Activated naive CD8-positive, alpha-beta T cell treated with anti-CD3 and anti-CD28 coated beads, Interleukin-2, amount 10 ng/mL, durations not matched to agents 7 days and 5 days (primary cell): ENCODE measurements at regions not wholly inside any gene's neighbourhood (a gene's known extent, or its start where the extent isn't known, plus 50 kb on each side); places are given as distances from the start of the nearest gene placed in this dataset.

ENCODE experiments used
- ATAC-seq: fragments of 150-1000 bp; cut with Tn5 transposase; one replicate; pipeline ENCODE4 v1.10.0; 2021; ENCODE audit warnings: low read depth, moderate library complexity
- POLR2A ChIA-PET: fragments of 350-600 bp; sonication (Branson Sonifier 250); formaldehyde crosslinking; loops from one replicate; lab custom pipeline; 2021; ENCODE audit warnings: antibody characterized with exemption; lab: Charles Lee
- DNase-seq: peaks from one replicate; pipeline ENCODE4 v3.0.0; 2021
- H3K27ac Mint-ChIP-seq: one replicate; pipeline ENCODE4 v1.8.0; 2022; ENCODE audit warnings: mild to moderate bottlenecking, mixed read lengths
- H3K27me3 Mint-ChIP-seq: one replicate; pipeline ENCODE4 v1.8.0; 2022; ENCODE audit warnings: mild to moderate bottlenecking, moderate library complexity, mixed read lengths
- H3K36me3 Mint-ChIP-seq: one replicate; pipeline ENCODE4 v1.8.0; 2021; ENCODE audit warnings: mild to moderate bottlenecking, mixed read lengths
- H3K4me1 Mint-ChIP-seq: one replicate; pipeline ENCODE4 v1.8.0; 2021; ENCODE audit warnings: mixed read lengths
- H3K4me3 Mint-ChIP-seq: one replicate; pipeline ENCODE4 v1.8.0; 2022; ENCODE audit warnings: mild to moderate bottlenecking, moderate library complexity, mixed read lengths
- H3K9me3 Mint-ChIP-seq: one replicate; pipeline ENCODE4 v1.8.0; 2021; ENCODE audit warnings: mixed read lengths

DNA sequence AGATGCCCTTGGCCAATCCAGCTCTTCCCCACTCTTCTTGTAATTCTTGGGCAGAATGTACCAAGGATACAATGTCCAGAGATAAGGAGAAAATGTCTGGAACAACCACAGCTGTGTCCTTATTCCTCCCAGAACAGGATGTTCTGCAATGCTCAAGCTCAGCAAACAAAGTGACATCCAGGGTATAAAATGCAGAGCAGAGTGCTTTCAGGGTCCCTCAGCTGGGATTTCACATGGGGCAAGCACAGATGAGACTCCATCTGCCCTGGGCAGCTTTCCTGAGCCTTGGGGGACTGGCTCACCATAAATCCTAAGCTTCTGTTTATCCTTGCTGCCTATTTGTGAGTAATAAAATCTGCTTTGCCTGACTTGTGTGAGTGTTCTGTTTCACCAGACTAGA is 127.4 kb downstream of the VAPA start:
- H3K9me3 Mint-ChIP-seq: peaks cover 6% of the 10 kb centered on the region
- no peak overlapping the region for H3K27ac Mint-ChIP-seq
- DNase-seq: no peak
- ATAC-seq: no peak
- POLR2A ChIA-PET: no interaction called here
- H3K4me3 Mint-ChIP-seq: no peak overlapping the region
- H3K36me3 Mint-ChIP-seq: peaks cover 1% of the 10 kb centered on the region
- no peaks in the 10 kb centered on the region for H3K4me1 Mint-ChIP-seq
- peaks cover 13% of the 10 kb centered on the region for H3K27me3 Mint-ChIP-seq

DNA sequence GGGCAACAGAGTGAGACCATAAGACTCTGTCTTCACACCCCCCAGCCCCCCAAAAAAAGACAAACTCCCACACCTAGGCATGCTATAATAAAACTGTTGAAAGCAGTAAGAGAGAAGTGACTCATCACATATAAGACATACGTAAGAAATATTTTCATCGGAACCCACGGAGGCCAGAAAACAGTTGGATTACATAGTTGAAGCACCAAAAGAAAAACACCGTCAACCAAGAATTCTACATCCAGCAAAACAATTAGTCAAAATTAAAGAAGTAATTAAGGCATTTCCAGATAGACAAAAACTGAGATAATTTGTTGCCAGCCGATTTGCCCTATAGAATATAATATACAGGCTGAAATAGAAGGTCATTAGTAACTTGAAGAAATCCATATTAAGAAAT is 128.7 kb downstream of the VAPA start:
- no peaks in the 10 kb centered on the region for H3K4me1 Mint-ChIP-seq
- H3K27me3 Mint-ChIP-seq: peaks cover 13% of the 10 kb centered on the region
- no peak overlapping the region for H3K27ac Mint-ChIP-seq
- peaks cover 6% of the 10 kb centered on the region for H3K9me3 Mint-ChIP-seq
- POLR2A ChIA-PET: no interaction called here
- no peak overlapping the region for H3K4me3 Mint-ChIP-seq
- peaks cover 1% of the 10 kb centered on the region for H3K36me3 Mint-ChIP-seq
- ATAC-seq (no peak), DNase-seq (no peak)

DNA sequence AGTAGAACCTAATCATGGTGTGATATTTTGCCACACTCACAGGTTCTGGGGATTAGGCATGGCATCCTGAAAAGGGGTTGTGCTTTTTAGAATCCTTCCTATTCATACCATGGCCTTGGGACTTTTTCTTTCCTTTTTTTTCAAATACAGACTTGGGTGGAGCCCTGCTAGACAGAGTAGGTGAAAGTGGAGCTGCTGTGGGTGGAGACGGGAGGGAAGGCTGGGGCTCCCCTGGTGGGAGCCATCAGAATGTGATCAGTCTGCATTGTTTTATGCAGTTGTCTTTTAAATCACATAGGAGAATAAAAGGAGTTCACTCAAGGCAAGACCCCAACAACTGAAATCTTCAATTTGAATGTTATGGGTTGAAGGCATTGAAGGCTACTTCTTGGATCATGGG is 130.2 kb downstream of the VAPA start:
- Mint-ChIP-seq H3K36me3 (peaks cover 1% of the 10 kb centered on the region), H3K4me1 (no peaks in the 10 kb centered on the region), H3K27me3 (peaks cover 13% of the 10 kb centered on the region), H3K9me3 (peaks cover 6% of the 10 kb centered on the region), H3K27ac (no peak overlapping the region), H3K4me3 (no peak overlapping the region)
- POLR2A ChIA-PET: no interaction called here
- ATAC-seq (no peak), DNase-seq (no peak)

DNA sequence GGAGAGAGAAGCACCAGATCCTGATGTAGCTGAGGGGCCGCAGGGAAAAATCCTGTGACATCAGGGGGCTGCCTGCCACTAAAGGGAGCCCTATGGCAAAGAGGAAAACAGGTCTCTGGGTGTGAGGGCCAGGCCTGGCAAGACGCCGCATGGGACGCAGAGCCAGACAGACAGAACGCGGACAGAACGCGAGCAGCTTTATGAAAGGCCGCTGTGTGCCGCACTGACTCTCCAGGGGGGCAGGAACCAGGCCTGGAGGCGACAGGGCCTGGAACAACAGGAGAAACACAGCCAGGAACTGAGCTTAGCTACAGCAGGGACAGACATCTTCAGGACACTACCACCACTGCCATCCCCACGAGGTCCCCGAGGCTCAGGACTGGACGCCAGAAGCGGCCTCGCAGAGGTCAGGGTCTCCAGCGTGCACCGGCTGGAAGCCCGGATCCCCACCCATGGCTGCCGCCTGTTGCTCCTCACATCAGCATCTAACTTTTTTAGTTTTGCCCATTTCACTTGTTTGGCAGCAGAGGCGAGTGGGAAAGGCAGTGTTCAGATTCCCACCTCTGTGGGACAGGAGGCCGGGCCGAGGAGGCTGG is 131.6 kb downstream of the VAPA start:
- POLR2A ChIA-PET: no interaction called here
- peaks cover 6% of the 10 kb centered on the region for H3K9me3 Mint-ChIP-seq
- peaks cover 1% of the 10 kb centered on the region for H3K36me3 Mint-ChIP-seq
- no peak overlapping the region for H3K27ac Mint-ChIP-seq
- ATAC-seq (no peak), DNase-seq (no peak)
- peaks cover 11% of the 10 kb centered on the region for H3K27me3 Mint-ChIP-seq
- no peaks in the 10 kb centered on the region for H3K4me1 Mint-ChIP-seq
- no peak overlapping the region for H3K4me3 Mint-ChIP-seq

DNA sequence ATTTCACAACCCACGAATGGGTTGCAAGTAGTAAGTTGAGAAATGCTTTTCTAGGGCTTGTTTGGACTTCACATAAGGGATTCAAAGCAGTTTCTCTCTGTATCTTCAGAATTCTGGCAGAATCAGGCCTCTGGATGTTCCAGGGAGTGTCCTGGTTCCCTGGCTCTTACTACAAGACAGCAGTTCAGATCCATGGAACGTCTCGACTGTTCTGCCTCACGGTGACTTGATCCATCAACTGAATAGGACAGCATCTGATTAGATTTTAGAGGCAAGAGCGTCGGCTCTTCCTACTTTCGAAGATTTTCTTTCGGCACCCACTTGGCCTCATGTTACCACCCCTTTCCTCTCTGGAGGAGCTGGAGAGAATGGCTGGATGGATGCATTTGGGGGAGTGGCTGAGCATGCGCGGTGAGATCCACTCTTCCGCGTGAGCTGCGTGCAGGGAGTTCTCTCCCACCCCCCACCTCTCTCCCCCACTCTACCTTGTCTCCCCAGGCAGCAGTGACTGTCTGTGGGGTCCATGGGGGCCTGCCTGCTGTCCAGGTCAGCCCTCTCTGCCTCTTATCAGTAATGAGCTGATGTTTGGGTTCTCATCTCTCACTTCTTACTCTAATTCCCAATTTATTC is 132.5 kb downstream of the VAPA start:
- Mint-ChIP-seq H3K27ac (no peak overlapping the region), H3K9me3 (peaks cover 6% of the 10 kb centered on the region), H3K4me3 (no peak overlapping the region), H3K27me3 (peaks cover 7% of the 10 kb centered on the region), H3K36me3 (peaks cover 1% of the 10 kb centered on the region), H3K4me1 (no peaks in the 10 kb centered on the region)
- ATAC-seq: no peak
- POLR2A ChIA-PET: no interaction called here
- DNase-seq: no peak

DNA sequence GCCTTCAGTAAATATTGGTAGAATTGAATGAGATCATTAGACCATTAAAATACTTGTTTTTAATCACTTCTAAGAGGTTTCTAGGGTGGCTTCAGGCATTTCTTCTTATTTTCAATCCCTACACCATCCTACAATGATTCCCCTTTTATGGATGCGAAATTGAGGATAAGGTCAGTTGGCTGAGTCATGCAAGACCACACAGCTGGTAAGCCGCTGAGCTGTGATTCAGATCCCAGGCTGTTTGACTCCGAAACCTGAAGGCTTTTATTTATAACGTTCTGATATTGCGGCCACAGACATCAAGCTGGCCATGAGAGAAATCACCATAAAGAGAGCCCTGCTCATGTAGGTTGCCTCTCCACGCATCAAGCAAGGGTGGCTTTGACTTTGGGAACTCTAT is 133.4 kb downstream of the VAPA start:
- POLR2A ChIA-PET: no interaction called here

DNA sequence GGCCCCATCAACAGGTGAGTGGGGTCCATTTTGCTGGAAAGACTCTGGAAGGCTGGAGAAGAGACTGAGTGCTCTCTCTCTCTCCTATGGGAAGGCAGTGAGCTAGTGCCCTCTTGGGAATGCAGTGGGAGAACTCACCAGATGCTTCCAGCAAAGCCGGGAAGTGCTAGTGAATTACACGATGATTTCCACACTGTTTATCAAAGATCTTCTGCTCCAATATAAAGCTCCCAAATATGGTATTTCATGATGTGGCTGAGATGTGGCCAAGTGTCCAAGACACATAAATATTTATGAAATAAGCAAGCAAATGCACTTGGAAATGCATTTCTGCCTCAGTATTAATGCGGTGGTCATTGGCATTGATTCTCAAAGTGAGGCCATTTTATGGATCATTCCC is 135.9 kb downstream of the VAPA start:
- H3K4me3 Mint-ChIP-seq: no peak overlapping the region
- H3K4me1 Mint-ChIP-seq: no peaks in the 10 kb centered on the region
- no peaks in the 10 kb centered on the region for H3K36me3 Mint-ChIP-seq
- no peak overlapping the region for H3K27ac Mint-ChIP-seq
- H3K27me3 Mint-ChIP-seq: no peaks in the 10 kb centered on the region
- POLR2A ChIA-PET: no interaction called here
- H3K9me3 Mint-ChIP-seq: no peaks in the 10 kb centered on the region
- ATAC-seq (no peak), DNase-seq (no peak)

More for the DNA sequence above, 133.4 kb downstream of the VAPA start:
- H3K27me3 Mint-ChIP-seq: no peaks in the 10 kb centered on the region
- no peak overlapping the region for H3K4me3 Mint-ChIP-seq
- H3K4me1 Mint-ChIP-seq: no peaks in the 10 kb centered on the region
- H3K36me3 Mint-ChIP-seq: no peaks in the 10 kb centered on the region
- peaks cover 4% of the 10 kb centered on the region for H3K9me3 Mint-ChIP-seq
- DNase-seq (no peak), ATAC-seq (no peak)
- no peak overlapping the region for H3K27ac Mint-ChIP-seq

DNA sequence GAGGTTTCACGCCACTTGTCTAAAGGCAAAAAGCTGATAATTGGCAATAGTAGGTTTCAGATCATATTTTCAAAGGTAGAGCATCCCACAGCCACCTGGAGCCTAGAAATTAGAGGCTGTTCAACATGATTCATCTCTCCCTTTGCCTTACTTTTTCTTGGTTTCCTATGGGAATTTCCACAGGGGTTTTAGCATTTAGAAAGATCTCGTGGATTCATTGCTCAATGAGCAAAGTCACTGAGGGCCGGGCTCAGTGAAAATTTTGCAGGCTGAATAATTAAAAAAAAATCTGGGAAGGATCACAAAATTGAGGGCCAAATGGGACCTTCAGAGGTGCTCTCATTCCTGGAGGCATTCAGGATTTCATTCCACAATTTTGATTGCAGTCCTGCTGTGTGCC is 137.1 kb downstream of the VAPA start:
- ATAC-seq: no peak
- POLR2A ChIA-PET: no interaction called here

DNA sequence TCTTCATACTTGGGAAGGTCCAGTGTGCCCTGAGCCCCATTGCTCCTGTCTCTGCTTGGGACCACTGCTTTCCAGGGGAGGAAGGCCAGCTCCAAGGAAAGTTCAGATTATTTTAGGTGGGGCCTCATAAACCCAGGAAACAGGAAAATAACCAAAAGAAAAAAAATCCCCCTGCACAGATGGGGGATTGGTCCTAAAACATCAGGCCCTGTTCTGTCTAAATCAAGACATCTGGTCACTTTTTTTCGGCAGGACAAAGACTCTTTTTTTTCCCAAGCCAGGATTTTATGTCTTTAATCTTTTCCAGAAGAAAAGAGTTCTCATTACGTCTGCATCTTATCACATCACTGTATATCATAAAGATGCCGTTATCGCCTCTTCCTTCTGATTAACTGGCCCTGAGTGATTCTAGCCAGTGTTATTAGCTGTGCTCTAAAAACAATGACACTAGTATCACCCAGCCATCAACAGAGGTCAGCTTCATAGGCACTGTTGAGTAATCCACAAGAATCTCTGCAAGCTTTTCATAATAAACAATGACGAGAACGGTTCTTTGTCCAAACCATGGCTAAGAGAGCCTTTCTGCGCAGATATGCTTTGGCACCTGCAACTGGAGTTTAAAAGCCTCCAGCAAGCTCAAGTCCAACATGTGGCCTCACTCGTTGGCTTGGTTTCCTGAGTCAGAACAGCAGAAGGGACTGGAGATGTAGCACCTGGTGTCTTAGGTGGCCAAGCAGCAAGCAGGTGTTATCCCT is 138.2 kb downstream of the VAPA start:
- no peak for DNase-seq
- H3K4me1 Mint-ChIP-seq: no peaks in the 10 kb centered on the region
- no peaks in the 10 kb centered on the region for H3K9me3 Mint-ChIP-seq
- H3K4me3 Mint-ChIP-seq: no peak overlapping the region
- H3K27me3 Mint-ChIP-seq: no peaks in the 10 kb centered on the region
- no peak overlapping the region for H3K27ac Mint-ChIP-seq
- no peak for ATAC-seq
- H3K36me3 Mint-ChIP-seq: no peaks in the 10 kb centered on the region
- POLR2A ChIA-PET: no interaction called here

More for the DNA sequence above, 137.1 kb downstream of the VAPA start:
- Mint-ChIP-seq H3K4me1 (no peaks in the 10 kb centered on the region), H3K9me3 (no peaks in the 10 kb centered on the region), H3K27me3 (no peaks in the 10 kb centered on the region), H3K27ac (no peak overlapping the region), H3K4me3 (no peak overlapping the region), H3K36me3 (no peaks in the 10 kb centered on the region)
- DNase-seq: no peak

DNA sequence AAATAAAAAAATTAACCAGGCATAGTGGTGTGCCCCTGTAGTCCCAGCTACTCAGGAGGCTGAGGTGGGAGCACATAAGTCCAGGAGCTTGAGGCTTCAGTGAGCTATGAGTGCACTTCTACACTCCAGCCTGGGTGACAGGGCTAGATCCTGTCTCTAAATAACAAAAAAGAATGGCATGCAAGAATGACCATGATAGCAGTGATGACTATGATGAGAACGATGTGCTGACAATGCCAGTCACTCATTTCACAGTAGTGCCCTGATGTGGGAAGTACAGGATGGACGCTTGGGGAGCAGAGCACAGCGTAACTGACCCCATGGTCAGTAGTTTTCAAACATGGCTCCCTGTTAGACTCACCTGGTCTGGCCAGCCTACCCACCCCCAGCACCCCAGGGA is 139.1 kb downstream of the VAPA start:
- H3K9me3 Mint-ChIP-seq: no peaks in the 10 kb centered on the region
- no peak overlapping the region for H3K4me3 Mint-ChIP-seq
- ATAC-seq: no peak
- POLR2A ChIA-PET: no interaction called here
- no peaks in the 10 kb centered on the region for H3K27me3 Mint-ChIP-seq
- H3K36me3 Mint-ChIP-seq: no peaks in the 10 kb centered on the region
- no peak for DNase-seq
- no peaks in the 10 kb centered on the region for H3K4me1 Mint-ChIP-seq
- H3K27ac Mint-ChIP-seq: no peak overlapping the region

DNA sequence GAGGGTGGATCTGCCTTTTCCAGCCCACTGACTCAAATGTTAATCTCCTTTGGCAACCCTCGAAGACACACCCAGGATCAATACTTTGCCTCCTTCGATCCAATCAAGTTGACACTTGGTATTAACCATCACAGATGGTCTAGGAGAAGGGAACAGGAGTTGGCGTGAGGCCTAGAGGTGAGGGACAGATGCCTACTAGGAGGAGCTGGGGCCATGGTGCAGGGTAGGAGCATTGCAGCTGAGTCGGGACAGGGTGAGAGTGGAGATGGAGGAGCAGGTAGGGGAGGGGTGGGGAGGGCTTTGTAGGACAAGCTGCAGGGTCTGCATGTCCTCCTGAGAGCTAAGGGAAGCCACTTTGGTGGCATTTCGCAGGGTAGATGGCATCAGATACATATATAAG is 140.0 kb downstream of the VAPA start:
- POLR2A ChIA-PET: no interaction called here
- no peak overlapping the region for H3K27ac Mint-ChIP-seq
- no peak for ATAC-seq
- H3K4me1 Mint-ChIP-seq: peaks cover 7% of the 10 kb centered on the region
- DNase-seq: no peak
- no peaks in the 10 kb centered on the region for H3K36me3 Mint-ChIP-seq
- H3K4me3 Mint-ChIP-seq: no peak overlapping the region
- no peaks in the 10 kb centered on the region for H3K27me3 Mint-ChIP-seq
- no peaks in the 10 kb centered on the region for H3K9me3 Mint-ChIP-seq

DNA sequence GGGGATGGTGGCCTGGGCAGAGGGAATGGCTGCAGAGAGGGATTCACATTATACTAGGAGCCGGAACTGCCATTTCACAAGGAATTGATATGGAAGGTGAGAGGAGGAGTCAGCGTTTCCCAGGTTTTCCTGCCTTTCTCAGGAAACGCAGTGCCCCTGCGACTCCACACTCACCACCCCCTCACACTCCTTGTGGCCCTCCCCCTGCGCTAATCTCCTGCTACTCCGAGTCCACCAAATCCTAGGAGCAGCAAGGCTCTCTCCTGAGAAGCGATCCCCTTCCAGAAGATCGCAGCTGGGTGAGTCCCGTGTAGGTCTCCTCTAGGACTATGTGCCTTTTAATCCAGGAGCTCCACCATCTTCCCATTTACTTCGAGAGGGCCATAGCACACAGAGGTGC is 140.6 kb downstream of the VAPA start:
- Mint-ChIP-seq H3K4me3 (no peak overlapping the region), H3K9me3 (no peaks in the 10 kb centered on the region), H3K4me1 (peaks cover 7% of the 10 kb centered on the region), H3K36me3 (no peaks in the 10 kb centered on the region), H3K27me3 (no peaks in the 10 kb centered on the region), H3K27ac (no peak overlapping the region)
- DNase-seq (no peak), ATAC-seq (no peak)
- POLR2A ChIA-PET: no interaction called here

DNA sequence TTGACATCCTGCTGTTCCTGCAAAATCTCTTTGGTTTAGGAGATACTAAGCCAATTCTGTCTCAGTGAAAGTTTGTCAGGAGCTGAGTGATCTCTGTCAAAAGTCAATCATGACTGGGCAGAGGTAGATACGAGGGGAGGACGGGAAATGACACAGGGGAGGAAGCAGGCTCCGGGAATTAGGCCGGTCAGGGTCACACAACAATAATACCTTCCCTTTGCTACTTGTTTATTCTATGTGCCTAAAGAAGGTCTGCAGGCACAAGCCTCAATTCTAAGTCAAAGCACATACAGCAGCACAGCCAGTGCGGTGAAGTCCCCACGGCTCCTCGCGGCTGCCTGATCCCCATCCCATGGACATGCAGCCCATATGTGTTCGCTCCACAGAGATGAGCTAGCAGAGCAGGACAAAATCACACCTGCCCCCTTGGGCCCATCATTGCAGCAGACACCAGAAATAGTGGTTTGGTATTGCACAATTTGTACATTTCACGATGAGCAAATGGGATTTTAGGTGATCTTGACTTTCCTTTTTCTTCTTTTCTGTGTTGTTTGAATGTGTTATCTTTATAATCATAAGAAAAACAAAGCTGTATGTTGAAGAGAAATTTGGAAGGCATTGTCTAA is 141.4 kb downstream of the VAPA start:
- H3K9me3 Mint-ChIP-seq: no peaks in the 10 kb centered on the region
- H3K36me3 Mint-ChIP-seq: no peaks in the 10 kb centered on the region
- POLR2A ChIA-PET: interaction anchor here (0.6 kb wide), 1 partner anchor 95 kb away, joined by 7 read pairs; no protein-coding TSS in a partner anchor
- no peak overlapping the region for H3K27ac Mint-ChIP-seq
- peaks cover 7% of the 10 kb centered on the region for H3K4me1 Mint-ChIP-seq
- H3K4me3 Mint-ChIP-seq: no peak overlapping the region
- H3K27me3 Mint-ChIP-seq: peaks cover 6% of the 10 kb centered on the region
- ATAC-seq: no peak
- no peak for DNase-seq

DNA sequence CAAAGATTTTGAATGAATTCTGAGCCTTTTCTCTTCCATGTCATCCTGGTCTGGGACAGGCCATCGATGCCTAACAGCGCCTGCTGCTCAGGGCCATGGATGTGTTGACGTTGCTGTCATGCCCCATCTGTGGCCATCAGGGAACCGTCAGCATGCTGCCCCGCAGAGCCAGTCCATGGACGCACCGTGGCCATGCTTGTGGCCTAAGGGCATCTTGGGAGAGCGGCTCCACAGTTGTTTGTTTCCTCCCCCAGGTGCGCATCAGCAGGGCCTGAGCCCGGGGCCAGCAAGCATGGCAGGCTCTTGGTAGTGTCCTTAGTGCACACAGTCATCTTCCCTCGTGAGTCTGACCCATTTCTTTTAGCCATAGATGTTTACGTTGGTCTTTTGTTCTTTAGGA is 142.7 kb downstream of the VAPA start:
- H3K4me1 Mint-ChIP-seq: peaks cover 7% of the 10 kb centered on the region
- no peak overlapping the region for H3K27ac Mint-ChIP-seq
- no peak for DNase-seq
- ATAC-seq: no peak
- peaks cover 9% of the 10 kb centered on the region for H3K27me3 Mint-ChIP-seq
- H3K4me3 Mint-ChIP-seq: no peak overlapping the region
- POLR2A ChIA-PET: no interaction called here
- H3K36me3 Mint-ChIP-seq: no peaks in the 10 kb centered on the region
- no peaks in the 10 kb centered on the region for H3K9me3 Mint-ChIP-seq
